Uterus (tissue), 2 donors: ENCODE measurements at regions not wholly inside any gene's neighbourhood (a gene's known extent, or its start where the extent isn't known, plus 50 kb on each side); places are given as distances from the start of the nearest gene placed in this dataset.

Source experiments
- CTCF ChIP-seq, 4 experiments: fragments of 200-600 bp in 2 of 4; fragments of 450-650 bp in 2 of 4; sonication (generic) in 2 of 4; IDR thresholded peaks; one replicate each; pipeline ENCODE4 v1.5.1; 2016 to 2019; ENCODE audit warnings: antibody characterized with exemption in 4 of 4, mild to moderate bottlenecking in 2 of 4, moderate library complexity in 1 of 4
- POLR2A ChIP-seq, 2 donors: fragments of 450-650 bp; IDR thresholded peaks; one replicate each; pipeline ENCODE4 v1.6.1; 2016; ENCODE audit warnings: antibody characterized with exemption in 2 of 2, mild to moderate bottlenecking in 1 of 2, moderate library complexity in 1 of 2

GRCh38 chr4:27692868-27693634 is 832.4 kb downstream of the STIM2 start:
- TF ChIP-seq CTCF (IDR thresholded peaks at IDR 0.05) (no peak), POLR2A (IDR thresholded peaks at IDR 0.05) (no peak)
